ENCODE measurements at regions not wholly inside any gene's neighbourhood (a gene's known extent, or its start where the extent isn't known, plus 50 kb on each side); places are given as distances from the start of the nearest gene placed in this dataset.

DNA sequence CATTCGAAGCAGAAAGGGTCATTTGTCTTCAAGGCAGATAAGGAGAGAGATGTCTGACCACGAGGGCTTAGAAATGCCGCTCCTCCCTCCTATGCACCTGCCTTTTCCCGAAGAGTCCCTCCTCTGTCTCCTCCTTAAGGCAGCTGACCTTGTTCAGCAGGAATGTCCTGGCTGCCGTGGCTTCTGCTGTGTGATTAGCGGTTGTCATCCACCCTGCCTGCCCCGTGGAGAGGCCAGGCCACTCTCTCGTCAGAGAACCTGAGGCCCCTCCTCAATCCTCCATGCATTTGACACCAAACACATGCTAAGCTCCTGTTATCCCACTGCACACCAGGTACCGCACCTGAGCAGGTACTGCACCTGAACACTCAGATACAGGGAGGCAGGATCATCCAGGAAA, 834.6 kb downstream of the TBC1D22A start:
- no peak for TF ChIP-seq GRHL1 (CRISPR knock-in tag; conservative IDR thresholded peaks at IDR 0.05)
- TF ChIP-seq, protein P1, sequence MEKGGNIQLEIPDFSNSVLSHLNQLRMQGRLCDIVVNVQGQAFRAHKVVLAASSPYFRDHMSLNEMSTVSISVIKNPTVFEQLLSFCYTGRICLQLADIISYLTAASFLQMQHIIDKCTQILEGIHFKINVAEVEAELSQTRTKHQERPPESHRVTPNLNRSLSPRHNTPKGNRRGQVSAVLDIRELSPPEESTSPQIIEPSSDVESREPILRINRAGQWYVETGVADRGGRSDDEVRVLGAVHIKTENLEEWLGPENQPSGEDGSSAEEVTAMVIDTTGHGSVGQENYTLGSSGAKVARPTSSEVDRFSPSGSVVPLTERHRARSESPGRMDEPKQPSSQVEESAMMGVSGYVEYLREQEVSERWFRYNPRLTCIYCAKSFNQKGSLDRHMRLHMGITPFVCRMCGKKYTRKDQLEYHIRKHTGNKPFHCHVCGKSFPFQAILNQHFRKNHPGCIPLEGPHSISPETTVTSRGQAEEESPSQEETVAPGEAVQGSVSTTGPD (CRISPR knock-in tag; IDR thresholded peaks at IDR 0.05): no peak
- TF ChIP-seq GMEB2 (CRISPR knock-in tag; IDR thresholded peaks at IDR 0.05; ENCODE audit: low read depth): no peak
- no peak for TF ChIP-seq TRIM22 (IDR thresholded peaks at IDR 0.05)
- DNase-seq (ENCODE audit: low spot score) (no peak), ATAC-seq (no peak), FAIRE-seq (no peak)
- CTCF ChIA-PET (ENCODE audit: low intra/inter-chr PET ratio, low total read pairs): no interaction called here
- Histone ChIP-seq H3K4me3 (replicated peaks in 1 of 3; ENCODE audit: insufficient read depth in 1 of 3, low read depth in 2 of 3, low read length in 3 of 3) (no peak overlapping the region), H3K36me3 (replicated peaks in 1 of 2; ENCODE audit: control insufficient read depth in 1 of 2, insufficient read depth in 2 of 2, low read length in 2 of 2) (no peaks in the 10 kb centered on the region), H3K4me1 (ENCODE audit: insufficient read depth, low read length) (no peaks in the 10 kb centered on the region), H3K27ac (ENCODE audit: extremely low read length, insufficient read depth, low read length) (no peak overlapping the region), H4K20me1 (ENCODE audit: insufficient read depth, low read length) (no peaks in the 10 kb centered on the region), H3K79me2 (ENCODE audit: insufficient read depth, low read length) (no peaks in the 10 kb centered on the region), H3K4me2 (ENCODE audit: low read depth, low read length) (no peak overlapping the region), H2AFZ (ENCODE audit: low read length) (no peak overlapping the region), H3K27me3 (ENCODE audit: control insufficient read depth in 1 of 2, insufficient read depth in 2 of 2, low read length in 2 of 2) (peaks cover 0 to 18% of the 10 kb centered on the region in 2 experiments; a peak in 1 of 5 replicates), H3K9ac (ENCODE audit: insufficient read depth, low read depth, low read length) (no peak overlapping the region), H3K9me3 (ENCODE audit: low read length) (no peaks in the 10 kb centered on the region)
- WGBS (ENCODE audit: low lambda C conversion rate): 2% methylated on average over 4 of the region's 9 CpGs
- in situ Hi-C loops (cut with HindIII; ENCODE audit: extremely low pct_ligation_motif_present, low pct_unique_long_range_greater_than_20kb): no loop called here
- POLR2A ChIA-PET: no interaction called here
- no TSS peak for BruUV-seq (replicated peaks)
- intact Hi-C loops (cut with micrococcal nuclease; ENCODE audit: unreplicated experiment): no loop called here

Measured in HepG2 (cell line).